ENCODE measurements at regions not wholly inside any gene's neighbourhood (a gene's known extent, or its start where the extent isn't known, plus 50 kb on each side); places are given as distances from the start of the nearest gene placed in this dataset.

DNA sequence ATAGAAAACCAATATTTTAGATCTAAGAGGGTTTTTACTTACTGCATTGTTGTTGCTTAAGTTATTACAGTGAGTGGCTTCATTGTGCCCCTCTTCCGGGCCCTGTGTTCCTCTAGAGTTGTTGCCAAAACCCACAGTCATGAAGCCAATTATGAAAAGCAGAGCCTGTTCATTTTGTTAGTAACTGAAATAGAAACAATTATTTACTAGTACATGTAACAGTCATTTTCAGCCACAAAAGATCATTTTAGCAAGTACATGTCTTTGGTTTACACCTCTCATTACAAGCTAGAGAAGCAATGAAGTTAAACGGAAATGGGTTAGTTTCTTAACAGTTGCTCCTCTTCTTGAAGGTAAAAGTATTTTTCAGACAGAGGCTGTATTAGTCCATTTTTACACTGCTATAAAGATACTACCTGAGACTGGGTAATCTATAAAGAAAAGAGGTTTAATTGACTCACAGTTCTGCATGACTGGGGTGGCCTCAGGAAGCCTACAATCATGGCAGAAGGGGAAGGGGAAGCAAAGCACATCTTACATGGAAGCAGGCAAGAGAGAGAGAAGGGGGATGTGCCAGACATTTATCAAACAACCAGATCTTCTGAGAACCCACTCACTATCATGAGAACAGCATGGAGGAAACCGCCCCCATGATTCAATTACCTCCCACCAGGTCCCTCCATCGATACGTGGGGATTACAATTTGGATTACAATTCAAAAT, 380.5 kb downstream of the SFMBT2 start:
- DNase-seq (ENCODE audit: extremely low spot score, unreplicated experiment) = no peak
- Mint-ChIP-seq H3K4me1 (ENCODE audit: unreplicated experiment) (no peaks in the 10 kb centered on the region), H3K27me3 (peaks cover 40% of the 10 kb centered on the region), H3K4me3 (no peak overlapping the region), H3K9me3 (no peaks in the 10 kb centered on the region), H3K36me3 (no peaks in the 10 kb centered on the region), H3K27ac (no peak overlapping the region)
- TF ChIP-seq, protein P1, sequence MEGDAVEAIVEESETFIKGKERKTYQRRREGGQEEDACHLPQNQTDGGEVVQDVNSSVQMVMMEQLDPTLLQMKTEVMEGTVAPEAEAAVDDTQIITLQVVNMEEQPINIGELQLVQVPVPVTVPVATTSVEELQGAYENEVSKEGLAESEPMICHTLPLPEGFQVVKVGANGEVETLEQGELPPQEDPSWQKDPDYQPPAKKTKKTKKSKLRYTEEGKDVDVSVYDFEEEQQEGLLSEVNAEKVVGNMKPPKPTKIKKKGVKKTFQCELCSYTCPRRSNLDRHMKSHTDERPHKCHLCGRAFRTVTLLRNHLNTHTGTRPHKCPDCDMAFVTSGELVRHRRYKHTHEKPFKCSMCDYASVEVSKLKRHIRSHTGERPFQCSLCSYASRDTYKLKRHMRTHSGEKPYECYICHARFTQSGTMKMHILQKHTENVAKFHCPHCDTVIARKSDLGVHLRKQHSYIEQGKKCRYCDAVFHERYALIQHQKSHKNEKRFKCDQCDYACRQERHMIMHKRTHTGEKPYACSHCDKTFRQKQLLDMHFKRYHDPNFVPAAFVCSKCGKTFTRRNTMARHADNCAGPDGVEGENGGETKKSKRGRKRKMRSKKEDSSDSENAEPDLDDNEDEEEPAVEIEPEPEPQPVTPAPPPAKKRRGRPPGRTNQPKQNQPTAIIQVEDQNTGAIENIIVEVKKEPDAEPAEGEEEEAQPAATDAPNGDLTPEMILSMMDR (conservative IDR thresholded peaks at IDR 0.05) = no peak

DNA sequence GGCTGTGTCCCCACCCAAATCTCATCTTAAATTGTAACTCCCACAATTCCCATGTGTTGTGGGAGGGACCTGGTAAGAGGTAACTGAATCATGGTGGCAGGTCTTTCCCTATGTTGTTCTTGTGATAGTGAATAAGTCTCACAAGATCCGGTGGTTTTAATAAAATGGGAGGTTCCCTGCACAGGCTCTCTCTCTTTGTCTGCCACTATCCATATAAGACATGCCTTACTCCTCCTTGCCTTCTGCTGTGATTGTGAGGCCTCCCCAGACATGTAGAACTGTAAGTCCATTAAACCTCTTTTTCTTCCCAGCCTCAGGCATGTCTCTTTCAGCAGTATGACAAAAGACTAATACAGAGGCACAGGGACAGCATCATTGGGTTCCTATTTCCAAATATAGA, 381.2 kb downstream of the SFMBT2 start:
- H3K4me3 Mint-ChIP-seq = no peak overlapping the region
- no peaks in the 10 kb centered on the region for H3K36me3 Mint-ChIP-seq
- peaks cover 39% of the 10 kb centered on the region for H3K27me3 Mint-ChIP-seq
- no peaks in the 10 kb centered on the region for H3K9me3 Mint-ChIP-seq
- no peak overlapping the region for H3K27ac Mint-ChIP-seq
- H3K4me1 Mint-ChIP-seq (ENCODE audit: unreplicated experiment) = no peaks in the 10 kb centered on the region
- TF ChIP-seq, protein P1 (conservative IDR thresholded peaks at IDR 0.05) = no peak
- DNase-seq (ENCODE audit: extremely low spot score, unreplicated experiment) = no peak

DNA sequence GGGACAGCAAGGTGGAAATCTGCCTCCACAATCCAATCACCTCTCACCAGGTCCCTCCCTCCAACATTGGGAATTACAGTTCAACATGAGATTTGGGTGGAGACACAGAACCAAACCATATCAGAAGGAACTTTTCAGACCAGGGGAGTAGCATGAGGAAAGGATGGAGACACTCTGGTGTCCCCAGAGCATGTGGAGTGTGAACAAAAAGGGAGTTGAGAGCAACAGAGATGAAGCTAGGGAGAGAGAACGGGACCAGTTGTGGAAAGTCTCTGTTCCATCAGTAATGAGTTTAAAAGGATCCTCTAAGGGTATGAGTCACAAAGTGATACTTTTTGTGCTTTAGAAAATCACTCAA, 382.0 kb downstream of the SFMBT2 start:
- H3K4me1 Mint-ChIP-seq (ENCODE audit: unreplicated experiment) = no peaks in the 10 kb centered on the region
- H3K4me3 Mint-ChIP-seq = no peak overlapping the region
- peaks cover 34% of the 10 kb centered on the region for H3K27me3 Mint-ChIP-seq
- H3K36me3 Mint-ChIP-seq = no peaks in the 10 kb centered on the region
- no peaks in the 10 kb centered on the region for H3K9me3 Mint-ChIP-seq
- H3K27ac Mint-ChIP-seq = no peak overlapping the region
- TF ChIP-seq, protein P1 (conservative IDR thresholded peaks at IDR 0.05) = no peak
- no peak for DNase-seq (ENCODE audit: extremely low spot score, unreplicated experiment)

DNA sequence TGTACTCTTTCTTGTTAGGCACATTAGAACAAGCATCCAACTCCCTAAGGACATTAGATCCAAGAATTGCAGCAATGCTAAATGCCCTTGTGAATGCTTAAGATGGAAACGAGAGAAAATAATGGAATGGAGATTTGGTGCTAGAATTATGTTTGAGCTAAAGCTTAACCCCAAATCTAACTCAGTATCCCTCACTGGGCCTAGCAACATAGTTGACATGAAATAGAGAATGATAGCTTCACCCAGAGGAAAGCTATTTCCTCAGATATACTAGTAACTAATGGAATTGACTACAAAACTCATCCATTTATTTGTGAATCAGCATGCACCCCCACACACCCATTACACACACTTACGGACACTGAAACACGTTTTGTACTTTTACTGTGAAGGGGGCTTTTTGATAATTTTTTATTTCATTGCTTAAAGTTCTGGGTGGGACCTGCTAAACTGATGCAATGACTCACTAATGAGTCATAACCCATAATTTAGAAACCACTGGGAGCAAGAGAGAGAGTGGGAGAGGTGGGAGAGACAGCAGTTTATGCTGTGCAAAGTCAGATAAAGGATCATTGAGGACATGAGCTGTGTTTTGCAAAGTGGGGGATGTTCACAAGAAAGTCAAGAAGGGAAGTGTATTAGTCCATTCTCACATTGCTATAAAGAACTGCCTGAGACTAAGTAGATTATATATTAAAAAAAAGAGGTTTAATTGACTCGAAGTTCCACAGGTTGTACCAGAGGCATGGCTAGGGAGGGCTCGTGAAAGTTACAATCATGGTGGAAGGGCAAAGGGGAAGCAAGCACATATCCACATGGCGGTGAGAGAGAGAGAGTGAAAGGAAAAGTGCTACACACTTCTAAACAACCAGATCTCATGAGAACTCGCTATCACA, 382.7 kb downstream of the SFMBT2 start:
- no peaks in the 10 kb centered on the region for H3K4me1 Mint-ChIP-seq (ENCODE audit: unreplicated experiment)
- H3K9me3 Mint-ChIP-seq = no peaks in the 10 kb centered on the region
- no peak overlapping the region for H3K4me3 Mint-ChIP-seq
- TF ChIP-seq, protein P1 (conservative IDR thresholded peaks at IDR 0.05) = no peak
- no peak for DNase-seq (ENCODE audit: extremely low spot score, unreplicated experiment)
- peaks cover 33% of the 10 kb centered on the region for H3K27me3 Mint-ChIP-seq
- no peaks in the 10 kb centered on the region for H3K36me3 Mint-ChIP-seq
- H3K27ac Mint-ChIP-seq = no peak overlapping the region

DNA sequence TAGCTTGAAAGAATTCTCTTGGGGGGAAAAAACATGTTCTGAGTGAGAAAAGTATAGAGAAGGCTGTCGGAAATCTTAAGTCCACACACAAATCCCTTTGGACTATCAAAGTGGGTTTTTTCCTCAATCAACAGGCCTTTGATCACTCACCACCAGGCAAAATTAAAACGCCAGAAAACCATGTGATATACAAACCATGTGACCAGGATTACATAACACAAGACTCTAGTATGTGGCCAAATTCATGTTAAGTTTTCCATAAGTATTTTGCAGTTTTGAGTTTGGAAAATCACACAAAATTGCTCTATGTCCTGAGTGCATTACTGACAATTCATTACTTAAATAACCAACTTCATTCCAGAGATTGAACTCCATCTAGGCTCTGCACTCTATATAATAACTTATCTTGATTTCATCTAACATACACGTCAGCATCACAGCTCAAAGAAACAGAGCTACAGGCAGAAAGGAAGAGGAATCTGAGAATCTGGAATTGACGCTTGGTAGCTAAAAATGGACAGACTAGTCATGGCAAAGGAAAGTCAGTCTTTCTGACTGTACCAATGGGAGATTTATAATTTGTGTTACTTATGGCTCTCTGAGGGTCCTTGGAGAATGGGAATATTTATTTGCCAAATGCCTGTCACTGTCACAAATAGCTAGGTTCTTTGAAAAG, 383.5 kb downstream of the SFMBT2 start:
- Mint-ChIP-seq H3K36me3 (no peaks in the 10 kb centered on the region), H3K4me1 (ENCODE audit: unreplicated experiment) (no peaks in the 10 kb centered on the region), H3K4me3 (no peak overlapping the region), H3K27ac (no peak overlapping the region), H3K27me3 (peaks cover 28% of the 10 kb centered on the region), H3K9me3 (no peaks in the 10 kb centered on the region)
- no peak for DNase-seq (ENCODE audit: extremely low spot score, unreplicated experiment)
- TF ChIP-seq, protein P1 (conservative IDR thresholded peaks at IDR 0.05) = no peak

All from type B pancreatic cell (in vitro differentiated cells).